Ovary (tissue), 7 donors: ENCODE measurements at regions not wholly inside any gene's neighbourhood (a gene's known extent, or its start where the extent isn't known, plus 50 kb on each side); places are given as distances from the start of the nearest gene placed in this dataset.

Experiments
- DNase-seq, 5 donors: peaks; one replicate each; pipeline ENCODE4 v3.0.0-alpha.2; 2019 to 2020
- H3K27ac ChIP-seq, 2 donors: fragments of 200-600 bp; one replicate each; pipeline versions ENCODE4 v1.5.1 to v1.8.0; 2019 to 2022
- H3K27me3 ChIP-seq: fragments of 200-600 bp; one replicate; pipeline ENCODE4 v1.8.0; 2022
- H3K36me3 ChIP-seq: fragments of 200-600 bp; sonication (generic); one replicate; pipeline ENCODE4 v1.5.1; 2019
- H3K4me1 ChIP-seq: one replicate; pipeline ENCODE4 v1.8.1; 2013; ENCODE audit warnings: mild to moderate bottlenecking, moderate library complexity; ENCODE audit not compliant: insufficient read depth
- H3K4me3 ChIP-seq: fragments of 200-600 bp; sonication (generic); one replicate; pipeline ENCODE4 v1.5.1; 2017
- H3K9me3 ChIP-seq, 2 donors: fragments of 200-600 bp in 1 of 2; sonication (generic) in 1 of 2; one replicate each; pipeline versions ENCODE4 v1.5.1 to v1.8.1; 2013 to 2019; ENCODE audit warnings: mild to moderate bottlenecking in 1 of 2, moderate library complexity in 1 of 2
- CTCF ChIP-seq, 3 donors: fragments of 450-650 bp in 2 of 3; fragments of 200-600 bp in 1 of 3; IDR thresholded peaks; one replicate each; pipeline versions ENCODE4 v1.5.1 to v1.8.0; 2016 to 2022; ENCODE audit warnings: antibody characterized with exemption in 3 of 3, mild to moderate bottlenecking in 1 of 3
- EP300 ChIP-seq: sonication (generic); formaldehyde crosslinking; IDR thresholded peaks from one replicate; pipeline ENCODE4 v1.6.1; 2017; ENCODE audit warnings: antibody characterized with exemption
- POLR2A ChIP-seq: fragments of 450-650 bp; IDR thresholded peaks from one replicate; pipeline ENCODE4 v1.6.1; 2017; ENCODE audit warnings: antibody characterized with exemption, mild to moderate bottlenecking, moderate library complexity
- WGBS, 3 donors: extraction: QIAGEN DNeasy Blood & Tissue Kit in 1 of 3; methylation state at CpG; one replicate each; pipeline versions ENCODE4 v1.1.5 to v1.1.7; 2013 to 2017; 5-methylcytosine and 5-hydroxymethylcytosine counted together
- intact Hi-C, 4 donors: fragments of 100-400 bp; cut with DNase I; formaldehyde crosslinking; loops; one replicate each; pipeline versions ENCODE4 v1.11.0 to v1.15.1; 2022 to 2023
- donor health status: DM: no; HTN: no; CAD: no; lungs with moderate emphysema.
- donor health status: DM: no; HTN: no; CAD: no.
- donor health status: Bipolar disorder and iron deficiency.
- donor health status: DM: no; HTN: no; CAD: no.
- donor health status: DM: yes; HTN: yes; CAD: no.

- no peaks in the 10 kb centered on the region for H3K36me3 ChIP-seq
- H3K9me3 ChIP-seq: no peaks in the 10 kb centered on the region
- DNase-seq: no peak
- intact Hi-C loops: no loop called here
- 66 to 88% (median 68%) methylated on average over 2 of the region's 2 CpGs for WGBS, 3 donors
- no peak for TF ChIP-seq CTCF (IDR thresholded peaks at IDR 0.05)
- TF ChIP-seq POLR2A: no peak
- no peak for TF ChIP-seq EP300
- no peak overlapping the region for H3K4me3 ChIP-seq
- no peaks in the 10 kb centered on the region for H3K4me1 ChIP-seq
- no peak overlapping the region for H3K27ac ChIP-seq
- no peaks in the 10 kb centered on the region for H3K27me3 ChIP-seq
These were observed 526.9 kb downstream of the BCKDHB start for GRCh38 chr6:80633412-80633811.

DNA sequence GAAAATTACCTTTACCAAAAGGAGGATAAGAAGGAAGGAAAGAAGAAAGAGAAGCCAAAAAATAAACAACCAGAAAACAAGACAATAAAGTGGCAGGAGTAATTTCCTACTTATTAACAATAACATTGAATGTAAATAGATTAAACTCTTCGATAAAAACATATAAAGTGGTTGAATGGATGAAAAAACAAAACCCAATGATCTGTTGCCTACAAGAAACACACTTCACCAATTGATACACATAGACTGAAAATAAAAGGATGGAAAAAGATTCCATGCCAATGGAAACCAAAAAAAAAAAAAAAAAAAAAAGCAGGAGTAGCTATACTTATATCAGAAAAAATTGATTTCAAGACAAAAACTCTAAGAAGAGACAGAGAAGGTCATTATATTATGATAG, 518.9 kb downstream of the BCKDHB start:
- Histone ChIP-seq H3K27ac (no peak overlapping the region), H3K9me3 (no peaks in the 10 kb centered on the region), H3K4me1 (no peaks in the 10 kb centered on the region), H3K36me3 (no peaks in the 10 kb centered on the region), H3K27me3 (no peaks in the 10 kb centered on the region), H3K4me3 (no peak overlapping the region)
- TF ChIP-seq EP300 (no peak), POLR2A (no peak), CTCF (IDR thresholded peaks at IDR 0.05) (no peak)
- 81 to 94% (median 94%) methylated on average over 1 of the region's 1 CpG for WGBS, 3 donors
- no peak for DNase-seq
- intact Hi-C loops: no loop called here

GRCh38 chr6:80623066-80623815, 516.8 kb downstream of the BCKDHB start:
- H3K4me1 ChIP-seq: no peaks in the 10 kb centered on the region
- H3K4me3 ChIP-seq: no peak overlapping the region
- no peak for TF ChIP-seq POLR2A
- TF ChIP-seq CTCF (IDR thresholded peaks at IDR 0.05): no peak
- no peak for TF ChIP-seq EP300
- DNase-seq: no peak
- no peaks in the 10 kb centered on the region for H3K27me3 ChIP-seq
- H3K9me3 ChIP-seq: no peaks in the 10 kb centered on the region
- H3K36me3 ChIP-seq: no peaks in the 10 kb centered on the region
- H3K27ac ChIP-seq: no peak overlapping the region
- intact Hi-C loops: no loop called here

- intact Hi-C loops: no loop called here
- no peak for DNase-seq
- no peak overlapping the region for H3K4me3 ChIP-seq
- H3K27me3 ChIP-seq: no peaks in the 10 kb centered on the region
- TF ChIP-seq CTCF (IDR thresholded peaks at IDR 0.05) (no peak), POLR2A (no peak), EP300 (no peak)
- H3K27ac ChIP-seq: no peak overlapping the region
- no peaks in the 10 kb centered on the region for H3K4me1 ChIP-seq
- H3K9me3 ChIP-seq: no peaks in the 10 kb centered on the region
- WGBS, 3 donors: 82 to 100% (median 85%) methylated on average over 1 of the region's 1 CpG
- H3K36me3 ChIP-seq: no peaks in the 10 kb centered on the region
These were observed 516.2 kb downstream of the BCKDHB start for GRCh38 chr6:80622641-80623040.
